MM.1S (cell line): ENCODE measurements at regions not wholly inside any gene's neighbourhood (a gene's known extent, or its start where the extent isn't known, plus 50 kb on each side); places are given as distances from the start of the nearest gene placed in this dataset.

ENCODE experiments used
- CTCF ChIP-seq: fragments of 300-600 bp; sonication (generic); IDR thresholded peaks from 2 replicates; pipeline ENCODE4 v1.5.1; 2016; ENCODE audit warnings: antibody characterized with exemption, low read length, mixed read lengths
- EZH2 ChIP-seq: fragments of 300-600 bp; sonication (generic); optimal IDR thresholded peaks from 2 replicates; pipeline ENCODE3; 2017; ENCODE audit warnings: low read depth, mild to moderate bottlenecking, antibody characterized with exemption, low read length, mixed read lengths

GRCh38 chr20:53658973-53659372 is 65.3 kb upstream of the ZNF217 start:
- TF ChIP-seq CTCF (no peak), EZH2 (no peak)
